NCI-H1092 (cell line): ENCODE measurements at regions not wholly inside any gene's neighbourhood (a gene's known extent, or its start where the extent isn't known, plus 50 kb on each side); places are given as distances from the start of the nearest gene placed in this dataset.
"Not testable (repeated sequence)": the region's sequence is repeated elsewhere in the genome, so short reads cannot be mapped to it uniquely, and the experiment has no call there.

Source experiments
- DNase-seq: peaks from one replicate; lab custom pipeline; 2025; lab: John Stamatoyannopoulos, UW

DNA sequence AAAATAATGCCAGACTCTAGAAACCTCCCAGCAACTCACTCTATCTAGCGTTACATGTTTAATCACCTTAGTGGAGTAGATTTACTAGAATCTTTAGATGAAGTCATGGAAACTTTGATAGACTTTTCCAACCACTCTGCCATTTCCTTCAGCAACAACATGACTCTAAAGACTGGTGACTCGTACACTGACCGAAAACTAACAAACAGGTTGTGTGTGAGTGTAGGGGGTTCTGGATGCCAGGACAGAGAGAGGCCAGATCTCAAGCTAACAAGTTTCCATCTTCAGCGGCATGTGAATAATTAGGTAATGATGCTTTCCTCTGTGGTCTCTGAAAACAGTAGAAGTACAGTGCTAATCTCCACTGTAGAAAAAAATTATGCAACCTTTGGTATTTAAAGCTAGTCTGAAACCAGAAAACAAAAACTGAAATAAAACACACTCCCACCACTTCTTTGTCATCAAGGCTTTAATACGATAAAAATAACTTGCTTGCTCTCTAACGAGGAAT lies 286.4 kb downstream of the PRDM5 start:
- DNase-seq, result no peak

DNA sequence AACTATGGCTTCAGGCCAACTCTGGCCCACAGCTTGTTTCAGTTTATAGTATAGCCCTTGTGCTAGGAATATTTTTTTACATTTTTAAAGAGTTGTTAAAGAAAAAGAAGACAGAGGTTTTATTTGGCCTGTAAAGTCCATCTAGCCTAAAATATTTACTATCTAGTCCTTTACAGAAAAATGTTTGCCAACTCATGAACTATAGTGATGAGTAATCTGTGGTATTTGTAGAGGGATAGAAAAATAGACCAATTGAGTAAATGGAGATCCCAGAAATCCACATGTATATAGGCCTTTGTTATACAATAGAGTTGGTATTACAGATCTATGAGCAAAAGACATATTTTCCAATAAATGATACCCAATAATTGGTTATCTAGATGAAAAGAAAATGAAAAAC lies 288.7 kb downstream of the PRDM5 start:
- DNase-seq, result no peak

DNA sequence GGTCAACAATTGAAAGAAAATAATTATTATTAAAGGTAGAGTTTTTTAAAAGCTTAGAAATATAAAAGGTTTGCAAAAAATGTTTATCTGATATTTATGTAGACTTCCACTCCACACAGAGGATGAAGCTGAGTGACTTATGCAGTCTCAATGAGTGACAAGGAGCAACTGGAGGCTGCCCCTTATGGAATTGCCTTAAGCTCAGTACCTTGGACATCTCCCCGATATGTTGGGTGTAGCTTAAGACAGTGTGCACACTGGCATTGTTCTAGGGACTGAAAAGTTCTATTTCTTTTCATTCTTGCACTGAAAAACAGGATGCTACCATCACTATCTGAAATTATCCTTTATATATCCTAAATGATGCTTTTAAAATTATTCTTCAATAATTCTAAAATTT lies 292.1 kb downstream of the PRDM5 start:
- no peak for DNase-seq

DNA sequence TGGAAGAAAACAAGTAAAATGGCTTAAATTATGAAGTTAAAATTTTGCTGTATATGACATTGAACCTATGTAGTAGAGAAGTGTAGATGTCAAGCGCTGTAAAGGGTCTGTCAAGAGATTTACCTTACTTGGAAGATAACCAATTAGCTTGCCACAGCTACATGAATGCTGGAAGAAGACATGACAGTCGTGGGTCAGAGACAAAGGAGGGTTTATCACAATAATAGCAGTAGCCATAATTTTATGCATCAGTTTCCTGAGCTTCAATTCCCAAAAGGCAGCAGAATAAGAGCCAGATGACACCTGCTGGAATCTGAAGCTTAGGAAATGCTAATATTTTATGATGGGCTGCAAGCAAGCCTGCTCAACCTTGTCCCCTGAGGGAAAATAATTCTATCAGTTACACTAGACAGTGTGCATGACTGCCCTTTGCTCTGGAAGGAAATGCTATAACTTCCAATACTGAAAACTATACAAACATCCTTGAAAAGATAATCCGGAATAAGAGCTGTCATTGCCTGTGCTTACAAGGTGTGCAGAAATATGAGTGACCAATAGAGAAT lies 292.9 kb downstream of the PRDM5 start:
- DNase-seq, result no peak

DNA sequence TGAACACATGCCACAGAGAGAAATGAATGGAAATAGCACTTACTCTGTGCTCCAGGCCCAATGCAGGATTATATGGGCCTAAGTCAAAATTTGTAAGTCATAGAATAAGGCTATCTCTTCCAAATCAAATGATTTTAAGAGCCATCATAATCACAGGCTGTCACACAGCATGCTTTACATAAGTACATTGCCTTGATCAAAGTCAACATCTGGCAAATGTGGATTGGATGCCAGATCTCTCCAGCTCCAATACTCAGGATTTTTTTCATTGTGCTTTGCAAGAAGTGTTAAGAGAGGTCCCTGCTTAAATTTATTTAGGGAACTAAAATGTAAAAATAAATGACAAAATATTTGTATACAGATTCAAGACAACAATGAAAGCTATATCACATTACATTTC lies 299.9 kb downstream of the PRDM5 start:
- no peak for DNase-seq

DNA sequence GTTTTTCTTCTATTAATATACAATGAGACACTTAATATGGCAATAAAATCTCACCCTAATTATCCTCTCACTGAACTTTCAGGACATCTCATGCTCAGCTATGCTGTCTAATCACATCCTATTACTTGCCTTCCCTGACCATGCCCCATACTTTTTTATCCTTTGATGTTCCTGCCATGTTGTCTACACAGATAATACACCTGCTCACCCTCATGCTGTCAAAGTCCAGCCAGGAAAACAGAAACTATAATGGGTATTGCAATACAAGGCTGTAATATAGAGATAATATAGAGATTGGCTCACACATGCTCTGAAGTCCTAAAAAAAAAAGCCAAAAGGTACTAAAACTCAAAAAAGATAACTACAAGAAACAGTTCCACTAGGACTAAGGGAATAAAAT lies 305.4 kb downstream of the PRDM5 start:
- no peak for DNase-seq

DNA sequence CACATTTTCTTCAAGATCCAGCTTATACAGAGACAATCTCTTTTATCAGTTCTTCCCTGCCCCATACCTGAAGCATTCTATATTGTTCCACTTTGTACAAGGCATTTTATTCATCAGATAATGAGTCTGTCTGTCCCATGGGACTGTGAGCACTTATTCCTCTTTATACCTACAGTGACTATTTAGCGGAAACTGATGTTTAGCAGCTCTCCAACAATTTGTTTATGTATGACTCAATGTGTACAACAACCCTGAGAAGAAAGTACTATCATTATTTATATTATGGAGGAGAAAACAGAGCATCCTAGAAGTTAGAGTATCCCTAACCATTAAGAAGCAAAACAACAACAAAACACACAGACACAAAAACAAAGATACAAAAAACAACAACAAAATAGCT lies 306.5 kb downstream of the PRDM5 start:
- no peak for DNase-seq

DNA sequence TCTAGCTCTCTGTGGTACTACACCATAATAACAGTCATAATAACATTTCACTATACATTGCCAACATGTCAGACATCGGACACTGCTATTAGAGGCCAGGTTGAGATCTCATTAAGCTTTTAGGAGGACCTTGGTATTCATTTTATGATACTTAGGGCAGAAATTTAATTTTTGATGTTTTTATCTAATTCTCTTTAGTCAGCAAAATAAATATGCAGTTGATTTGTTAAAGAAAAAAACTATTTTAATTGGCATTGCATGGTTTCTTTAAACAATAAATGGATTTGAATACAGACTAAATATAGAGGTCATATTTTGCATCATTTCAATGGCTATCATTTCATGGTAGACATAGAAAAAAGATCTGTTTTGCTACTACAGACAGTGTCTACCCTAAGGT lies 308.7 kb downstream of the PRDM5 start:
- DNase-seq, result no peak

DNA sequence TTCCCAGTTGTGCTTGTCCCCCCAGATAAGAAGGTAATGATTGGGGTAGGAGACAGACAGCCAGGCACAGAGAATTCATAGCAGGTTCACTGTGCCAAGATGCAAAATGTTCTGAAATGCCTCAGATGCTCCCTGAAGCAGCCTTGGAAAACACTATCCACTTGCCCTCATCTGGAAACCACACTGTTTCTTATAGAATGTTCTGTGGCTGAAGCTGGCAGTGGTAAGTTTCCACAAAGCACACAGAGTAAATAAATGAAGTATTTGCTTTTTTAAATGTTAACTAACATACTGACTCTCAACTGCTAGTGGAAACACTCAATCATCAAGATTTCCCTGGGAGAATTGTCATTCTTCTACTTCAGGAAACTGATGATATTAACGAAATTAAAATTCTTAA lies 311.4 kb downstream of the PRDM5 start:
- no peak for DNase-seq

DNA sequence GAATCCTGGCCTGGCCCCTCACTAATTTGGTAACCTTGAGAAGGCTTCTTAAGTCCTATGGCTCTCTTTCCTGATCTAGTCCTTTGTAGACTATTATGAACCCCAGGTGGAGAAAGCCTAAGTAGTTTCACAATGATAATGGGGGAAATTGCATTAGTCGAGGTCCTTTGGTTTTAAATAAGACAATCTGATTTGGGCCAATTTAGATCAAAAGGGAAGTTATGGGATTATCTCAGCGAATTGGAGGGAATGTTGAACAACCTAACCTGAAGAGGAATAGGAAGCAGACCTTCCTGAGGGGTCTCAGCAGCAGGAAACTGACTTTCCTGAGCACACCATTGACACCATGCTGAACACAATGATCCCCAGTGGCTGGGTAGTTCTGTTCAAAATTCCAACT lies 331.5 kb downstream of the PRDM5 start:
- DNase-seq, result no peak

DNA sequence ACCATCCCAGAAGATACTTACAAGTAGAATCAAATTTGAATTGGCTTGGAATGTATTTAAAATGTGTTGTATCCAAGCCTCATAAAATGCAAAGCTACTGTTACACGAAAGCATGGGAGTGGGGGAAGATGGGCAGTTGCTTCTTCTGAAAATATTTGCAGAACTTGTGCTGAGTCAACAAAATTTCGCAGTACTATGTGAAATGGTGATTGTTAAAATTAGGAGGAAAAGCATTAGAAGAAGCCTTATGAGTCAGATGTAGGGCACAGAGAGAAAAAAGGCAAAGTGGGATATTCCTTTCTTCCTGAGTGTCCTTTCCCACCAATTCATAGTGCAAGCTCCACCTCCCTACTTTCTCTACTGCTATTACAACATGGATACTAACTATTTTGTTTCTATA lies 332.7 kb downstream of the PRDM5 start:
- DNase-seq, result no peak

DNA sequence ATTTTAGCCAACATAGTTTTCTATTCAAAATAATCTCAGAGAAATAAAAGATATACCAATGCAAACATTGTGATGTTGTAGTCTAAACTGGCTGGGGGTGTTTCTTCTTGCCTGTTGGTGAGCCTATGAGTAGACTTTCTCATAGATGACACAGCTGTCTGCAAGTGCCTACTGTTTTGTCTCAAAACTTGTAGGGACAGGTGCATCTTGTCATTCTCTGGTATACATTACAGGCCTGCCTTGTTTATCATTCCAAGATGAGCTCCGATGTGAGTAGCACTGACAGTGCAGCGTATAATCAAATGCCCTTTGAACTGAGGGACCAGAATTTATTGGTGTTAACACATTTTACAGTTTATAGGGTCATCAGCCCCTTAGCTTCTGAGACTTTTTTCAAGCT lies 353.8 kb downstream of the PRDM5 start:
- no peak for DNase-seq

DNA sequence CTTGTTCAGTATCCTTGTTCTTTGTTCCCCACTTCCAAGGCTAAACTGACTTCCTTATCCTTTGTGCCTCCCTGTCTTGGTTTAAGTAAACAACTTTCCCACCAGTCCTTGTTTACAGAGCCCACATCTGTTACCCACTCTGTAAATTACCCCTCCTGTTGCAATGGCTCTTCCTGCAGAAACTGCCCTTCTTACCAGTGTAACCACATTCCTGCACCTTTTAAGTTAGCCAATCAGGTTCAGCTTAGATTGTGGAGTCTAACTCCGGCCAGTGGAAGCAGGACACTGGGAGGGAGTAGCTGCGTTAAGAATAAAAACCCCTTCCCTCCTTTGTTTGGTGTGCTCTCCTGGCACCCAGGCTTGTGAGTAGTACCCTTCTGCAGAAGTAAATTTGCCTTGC lies 360.9 kb downstream of the PRDM5 start:
- DNase-seq, result no peak

DNA sequence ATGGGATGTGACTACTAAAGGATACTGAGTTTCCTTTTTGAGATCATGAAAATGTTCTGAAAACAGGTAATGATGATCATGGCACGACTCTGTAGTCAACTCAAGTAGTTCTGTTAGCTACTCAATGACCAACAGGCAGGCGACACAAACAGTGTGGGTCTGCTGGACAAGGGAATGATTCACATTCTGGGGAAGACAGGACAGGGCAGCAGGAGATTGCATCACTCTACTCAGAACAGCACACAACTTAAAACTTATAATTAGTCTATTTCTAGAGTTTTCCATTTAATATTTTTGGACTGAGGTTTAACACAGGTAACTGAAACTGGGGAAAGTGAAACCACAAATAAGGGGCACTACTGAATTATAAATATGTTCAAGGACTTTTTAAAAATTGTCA lies 365.2 kb downstream of the PRDM5 start:
- no peak for DNase-seq

DNA sequence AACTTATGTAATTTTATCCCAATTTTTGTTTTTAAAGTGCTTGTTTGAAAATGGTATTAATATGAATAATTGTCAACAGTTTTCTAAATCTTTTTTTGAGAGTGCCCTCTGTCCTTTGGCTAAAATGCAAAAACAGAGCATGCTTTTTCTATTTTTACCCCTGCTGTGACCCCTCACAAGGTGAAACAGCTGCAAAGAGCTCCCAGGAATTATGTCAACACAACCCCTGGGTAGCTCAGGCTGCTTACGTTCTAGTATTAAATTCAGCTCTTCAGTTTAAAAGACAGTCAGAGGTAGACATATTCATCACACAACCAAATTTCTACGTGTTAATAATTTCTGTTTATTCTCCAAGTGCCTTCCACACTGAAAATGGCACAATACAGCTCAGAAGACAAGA lies 367.5 kb downstream of the PRDM5 start:
- DNase-seq, result no peak

DNA sequence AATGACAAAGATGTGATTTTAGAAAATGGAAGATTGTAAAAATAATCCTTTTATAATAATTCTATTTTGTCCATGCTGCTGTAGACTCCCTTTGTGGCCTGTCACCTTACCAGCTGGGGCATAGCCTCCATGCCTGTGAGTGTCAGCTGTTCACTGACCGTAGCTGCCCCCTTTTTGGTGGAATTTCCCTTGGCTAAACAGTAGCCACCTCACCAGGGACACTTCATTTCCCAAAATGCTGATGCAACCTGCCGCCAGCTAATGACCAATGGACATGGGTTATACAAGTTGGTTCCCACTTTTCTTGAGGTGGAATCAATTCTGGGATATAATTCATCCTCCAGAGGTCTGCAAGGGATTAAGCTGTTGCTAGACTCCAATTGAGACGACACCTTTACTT lies 368.4 kb downstream of the PRDM5 start:
- DNase-seq, result no peak

DNA sequence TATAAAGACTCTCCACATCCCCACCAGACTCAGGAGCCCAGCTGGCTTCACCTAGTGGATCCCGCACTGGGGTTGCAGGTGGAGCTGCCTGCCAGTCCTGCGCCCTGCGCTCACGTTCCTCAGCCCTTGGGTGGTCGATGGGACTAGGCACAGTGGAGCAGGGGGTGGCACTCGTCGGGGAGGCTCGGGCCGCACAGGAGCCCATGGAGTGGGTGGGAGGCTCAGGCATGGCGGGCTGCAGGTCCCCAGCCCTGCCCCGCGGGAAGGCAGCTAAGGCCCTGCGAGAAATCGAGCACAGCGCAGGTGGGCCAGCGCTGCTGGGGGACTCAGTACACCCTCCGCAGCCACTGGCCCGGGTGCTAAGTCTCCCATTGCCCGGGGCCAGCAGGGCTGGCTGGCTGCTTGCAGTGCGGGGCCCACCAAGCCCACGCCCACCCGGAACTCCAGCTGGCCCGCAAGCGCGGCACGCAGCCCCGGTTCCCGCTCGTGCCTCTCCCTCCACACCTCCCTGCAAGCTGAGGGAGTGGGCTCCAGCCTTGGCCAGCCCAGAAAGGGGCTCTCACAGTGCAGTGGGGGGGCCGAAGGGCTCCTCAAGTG lies 371.8 kb downstream of the PRDM5 start:
- not testable (repeated sequence) for DNase-seq

DNA sequence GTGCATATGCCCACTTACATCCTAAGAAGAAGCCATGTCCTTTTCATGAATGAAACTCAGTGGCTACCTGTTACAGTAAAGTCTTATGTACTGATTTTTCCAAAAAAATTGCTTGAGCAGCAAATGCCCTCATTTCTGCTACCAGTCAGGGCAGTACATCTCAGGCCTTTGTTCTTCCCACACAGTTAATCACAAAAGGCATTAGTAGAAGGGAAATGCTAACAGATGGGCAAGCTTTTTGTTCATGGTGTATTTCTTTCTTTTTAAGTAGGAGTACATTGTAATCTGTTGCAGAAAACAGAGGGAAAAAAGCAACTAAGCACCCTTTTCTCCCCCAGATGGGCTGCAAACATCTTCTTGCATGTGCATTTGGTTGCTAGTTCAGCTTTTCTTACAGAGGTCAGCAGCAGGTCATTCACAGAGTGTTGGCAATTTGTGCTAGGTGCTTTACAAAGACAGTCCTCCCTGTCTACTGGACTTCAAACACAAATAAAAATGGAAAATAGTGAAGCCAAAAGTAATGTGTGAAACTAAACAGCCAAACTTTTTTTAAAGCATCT lies 373.4 kb downstream of the PRDM5 start:
- no peak for DNase-seq

DNA sequence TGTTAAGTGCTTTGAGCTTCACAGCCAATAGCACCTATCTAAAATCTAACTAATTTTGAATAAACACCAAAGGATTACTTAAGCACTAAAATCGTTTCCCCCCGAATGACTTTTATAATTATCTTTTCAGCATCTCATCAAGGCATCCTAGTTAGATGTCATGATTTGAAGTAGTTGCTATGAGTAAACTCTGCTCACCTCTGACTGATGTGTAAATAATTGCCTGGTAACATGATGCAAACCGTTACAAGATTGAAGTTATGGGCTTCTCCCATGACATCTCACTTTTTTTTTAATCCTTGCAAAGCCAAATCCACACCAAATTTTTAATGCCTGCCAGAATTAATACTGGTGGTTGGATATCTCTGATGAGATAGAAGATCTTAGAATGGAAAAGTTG lies 377.1 kb downstream of the PRDM5 start:
- DNase-seq, result no peak

DNA sequence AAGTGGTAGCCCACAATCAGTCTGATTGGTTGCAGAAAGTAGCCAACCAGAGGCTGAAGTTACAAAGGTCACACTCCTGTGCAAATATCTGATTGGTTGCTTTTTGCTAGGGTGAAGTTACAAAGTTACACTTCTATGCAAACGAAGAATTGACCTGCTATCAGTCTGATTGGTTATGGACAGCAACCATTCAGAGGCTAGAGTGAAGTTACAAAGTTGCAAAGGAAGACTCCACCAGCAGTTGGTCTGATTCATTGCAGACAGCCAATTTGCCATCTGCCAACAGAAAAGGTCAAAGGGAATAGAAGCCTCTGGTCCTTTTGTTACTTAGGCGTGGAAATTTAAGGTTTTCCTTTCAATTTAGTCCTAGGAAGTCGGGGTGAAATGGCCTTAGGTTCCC lies 377.7 kb downstream of the PRDM5 start:
- no peak for DNase-seq

DNA sequence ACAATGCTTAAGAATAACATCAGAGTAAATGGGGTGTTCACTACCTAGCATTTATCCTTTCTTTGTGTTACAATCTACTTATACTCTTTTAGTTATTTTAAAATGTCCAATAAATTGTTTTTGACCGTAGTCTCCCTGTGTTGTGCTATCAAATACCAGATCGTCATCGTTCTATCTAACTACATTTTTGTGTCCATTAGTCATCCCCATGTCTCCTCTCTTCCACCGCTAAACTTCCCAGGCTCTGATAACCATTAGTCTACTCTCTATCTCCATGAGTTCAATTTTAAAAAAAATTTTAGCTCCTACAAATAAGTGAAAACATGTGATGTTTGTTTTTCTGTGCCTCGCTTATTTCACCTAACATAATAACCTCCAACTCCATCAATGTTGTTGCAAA lies 381.9 kb downstream of the PRDM5 start:
- no peak for DNase-seq

DNA sequence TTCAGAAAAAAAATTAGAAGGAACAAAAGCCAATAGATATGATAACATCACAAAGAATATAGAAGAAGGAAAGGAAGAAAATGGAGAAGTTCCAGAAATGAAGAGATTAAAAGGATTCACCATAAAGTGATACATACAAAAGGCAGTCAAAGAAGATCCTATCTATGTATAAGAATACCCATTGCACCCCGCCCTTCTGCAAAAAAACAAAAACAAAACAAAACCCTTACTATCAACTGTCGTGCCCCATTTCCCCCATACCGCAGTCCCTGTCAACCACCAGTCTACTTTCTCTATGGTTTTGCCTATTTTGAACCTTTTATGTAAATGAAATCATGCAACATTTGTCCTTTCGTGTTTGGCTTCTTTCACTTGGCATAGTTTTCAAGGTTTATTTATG lies 385.6 kb downstream of the PRDM5 start:
- DNase-seq, result no peak

DNA sequence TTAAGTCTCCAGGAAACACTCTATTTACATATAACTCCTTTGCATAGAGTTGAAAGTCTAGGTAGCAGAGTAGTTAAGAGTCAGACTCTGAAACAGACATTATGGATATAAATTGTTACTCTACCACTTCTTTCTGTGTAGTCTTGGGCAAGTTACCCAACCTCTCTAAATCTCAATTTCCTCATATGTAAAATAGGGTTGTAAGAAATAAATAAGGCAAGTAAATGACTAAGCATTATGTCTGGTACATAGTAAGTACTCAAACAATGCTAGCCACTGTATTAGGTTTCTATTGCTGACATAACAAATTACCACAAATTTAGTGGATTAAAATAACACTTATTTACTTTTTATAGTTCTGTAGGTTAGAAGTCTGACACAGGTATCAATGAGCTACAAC lies 394.1 kb downstream of the PRDM5 start:
- no peak for DNase-seq

DNA sequence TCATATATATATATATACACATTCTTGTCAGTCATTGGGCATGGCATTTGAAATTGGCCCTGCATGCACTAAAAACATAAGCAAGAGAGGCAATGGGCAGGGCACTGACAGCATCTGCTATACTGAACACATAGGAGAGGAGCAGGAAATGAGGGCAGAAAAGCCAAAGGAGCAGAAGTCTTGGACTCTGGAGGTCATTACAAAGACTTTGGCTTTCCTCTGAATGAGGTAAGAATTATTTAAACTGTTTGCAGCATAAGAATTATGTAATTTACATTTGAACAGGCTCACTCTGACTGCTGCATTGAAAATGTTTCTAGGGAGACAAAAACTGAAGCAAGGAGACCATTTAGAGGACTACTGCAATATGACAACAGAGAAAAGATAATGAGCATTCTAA lies 396.5 kb downstream of the PRDM5 start:
- DNase-seq, result no peak
